ENCODE measurements at regions not wholly inside any gene's neighbourhood (a gene's known extent, or its start where the extent isn't known, plus 50 kb on each side); places are given as distances from the start of the nearest gene placed in this dataset.

- H3K27ac ChIP-seq = no peak overlapping the region
These were observed 194.3 kb downstream of the SOX11 start for GRCh38 chr2:5886462-5886861.

GRCh38 chr2:5888126-5888525, 195.9 kb downstream of the SOX11 start:
- no peak for TF ChIP-seq ZFX (IDR thresholded peaks at IDR 0.05; ENCODE audit: borderline replicate concordance)
- no peak overlapping the region for H3K27ac ChIP-seq

More at GRCh38 chr2:5886462-5886861, 194.3 kb downstream of the SOX11 start:
- TF ChIP-seq CTCF (IDR thresholded peaks at IDR 0.05) (no peak), ZFX (IDR thresholded peaks at IDR 0.05; ENCODE audit: borderline replicate concordance) (no peak)

DNA sequence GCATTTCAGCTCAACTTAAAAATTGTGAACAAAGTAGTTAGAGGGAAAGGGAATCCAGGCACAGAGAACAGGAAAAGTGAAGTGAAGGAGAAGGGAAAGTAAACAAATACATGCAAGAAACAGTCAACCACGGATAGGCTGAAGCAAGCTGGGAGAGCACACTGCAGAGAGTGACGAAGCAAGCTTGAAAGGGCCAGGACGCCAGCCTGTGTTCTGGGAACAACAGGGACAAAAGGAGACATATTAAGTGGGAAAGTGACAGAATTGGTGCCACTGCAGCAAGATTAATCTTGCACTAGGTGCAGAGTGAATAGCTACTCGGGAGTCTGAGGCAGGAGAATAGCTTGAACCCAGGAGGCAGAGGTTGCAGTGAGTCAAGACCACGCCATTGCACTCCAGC, 197.3 kb downstream of the SOX11 start:
- no peak for TF ChIP-seq CTCF (IDR thresholded peaks at IDR 0.05)
- TF ChIP-seq ZFX (IDR thresholded peaks at IDR 0.05; ENCODE audit: borderline replicate concordance) = no peak
- H3K27ac ChIP-seq = no peak overlapping the region

GRCh38 chr2:5894355-5894754, 202.2 kb downstream of the SOX11 start:
- TF ChIP-seq CTCF (IDR thresholded peaks at IDR 0.05) (no peak), ZFX (IDR thresholded peaks at IDR 0.05; ENCODE audit: borderline replicate concordance) (no peak)
- H3K27ac ChIP-seq = no peak overlapping the region

DNA sequence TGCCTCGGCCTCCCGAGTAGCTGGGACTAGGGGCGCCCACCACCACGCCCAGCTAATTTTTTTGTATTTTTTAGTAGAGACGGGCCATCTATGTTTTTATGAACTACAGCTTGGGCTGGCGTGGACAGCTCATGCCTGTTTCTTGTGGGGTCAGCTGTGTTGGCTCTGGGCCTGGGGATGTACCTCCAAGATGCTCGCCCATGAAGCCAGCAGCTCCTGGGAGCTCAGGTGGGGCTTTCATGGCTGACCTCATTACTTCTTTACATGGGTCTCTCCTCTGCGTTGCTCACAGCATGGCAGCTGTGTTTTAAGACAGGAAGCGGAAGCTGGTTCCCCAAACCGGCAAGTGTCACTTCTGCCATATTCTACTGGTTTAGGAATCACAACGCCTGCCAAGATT, 203.1 kb downstream of the SOX11 start:
- TF ChIP-seq CTCF (IDR thresholded peaks at IDR 0.05) (no peak), ZFX (IDR thresholded peaks at IDR 0.05; ENCODE audit: borderline replicate concordance) (no peak)
- H3K27ac ChIP-seq = no peak overlapping the region

DNA sequence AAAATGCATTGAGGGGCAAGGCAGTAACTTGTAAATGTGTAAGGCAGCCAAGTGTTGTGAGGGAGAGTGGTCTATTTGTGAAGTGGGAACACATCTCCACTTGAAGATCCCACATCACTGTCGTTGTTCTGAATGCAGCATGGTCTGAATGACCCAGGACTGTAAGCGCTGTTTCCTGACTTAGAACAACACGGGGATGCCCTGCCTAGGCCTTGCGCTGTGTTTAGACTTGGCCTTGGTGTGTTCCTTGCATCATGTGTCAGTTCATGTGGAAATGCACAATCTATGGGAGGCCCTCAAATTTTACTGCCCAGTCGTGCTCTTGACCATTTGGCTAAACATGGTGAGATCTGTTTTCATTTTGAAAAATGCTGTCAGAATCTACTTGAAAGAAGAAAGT, 205.1 kb downstream of the SOX11 start:
- no peak overlapping the region for H3K27ac ChIP-seq
- TF ChIP-seq ZFX (IDR thresholded peaks at IDR 0.05; ENCODE audit: borderline replicate concordance) (no peak), CTCF (IDR thresholded peaks at IDR 0.05) (no peak)

- TF ChIP-seq ZFX (IDR thresholded peaks at IDR 0.05; ENCODE audit: borderline replicate concordance) (no peak), CTCF (IDR thresholded peaks at IDR 0.05) (no peak)
- no peak overlapping the region for H3K27ac ChIP-seq
These were observed 206.5 kb downstream of the SOX11 start for GRCh38 chr2:5898667-5899066.

DNA sequence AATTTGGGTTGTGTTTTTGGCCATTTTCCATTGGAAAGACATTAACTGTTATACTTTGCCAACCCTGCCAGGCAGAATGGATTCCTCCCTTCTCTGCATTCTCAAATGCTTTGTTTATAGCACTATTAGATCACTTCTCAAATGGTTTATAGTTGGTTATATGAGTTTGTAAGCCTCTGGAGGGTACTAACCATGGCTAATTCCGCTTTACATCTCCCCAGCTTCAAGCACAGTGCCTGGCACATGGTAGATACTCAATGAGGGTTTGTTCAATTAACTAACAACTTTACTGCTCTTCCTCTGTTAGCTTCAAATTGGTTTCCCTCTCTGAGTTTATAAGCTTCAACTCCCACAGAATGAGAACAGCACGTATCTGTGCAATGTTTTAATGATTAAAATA, 213.5 kb downstream of the SOX11 start:
- TF ChIP-seq CTCF (IDR thresholded peaks at IDR 0.05) (no peak), ZFX (IDR thresholded peaks at IDR 0.05; ENCODE audit: borderline replicate concordance) (no peak)
- no peak overlapping the region for H3K27ac ChIP-seq

Data from 22Rv1 (cell line).